ENCODE measurements at regions not wholly inside any gene's neighbourhood (a gene's known extent, or its start where the extent isn't known, plus 50 kb on each side); places are given as distances from the start of the nearest gene placed in this dataset.

DNA sequence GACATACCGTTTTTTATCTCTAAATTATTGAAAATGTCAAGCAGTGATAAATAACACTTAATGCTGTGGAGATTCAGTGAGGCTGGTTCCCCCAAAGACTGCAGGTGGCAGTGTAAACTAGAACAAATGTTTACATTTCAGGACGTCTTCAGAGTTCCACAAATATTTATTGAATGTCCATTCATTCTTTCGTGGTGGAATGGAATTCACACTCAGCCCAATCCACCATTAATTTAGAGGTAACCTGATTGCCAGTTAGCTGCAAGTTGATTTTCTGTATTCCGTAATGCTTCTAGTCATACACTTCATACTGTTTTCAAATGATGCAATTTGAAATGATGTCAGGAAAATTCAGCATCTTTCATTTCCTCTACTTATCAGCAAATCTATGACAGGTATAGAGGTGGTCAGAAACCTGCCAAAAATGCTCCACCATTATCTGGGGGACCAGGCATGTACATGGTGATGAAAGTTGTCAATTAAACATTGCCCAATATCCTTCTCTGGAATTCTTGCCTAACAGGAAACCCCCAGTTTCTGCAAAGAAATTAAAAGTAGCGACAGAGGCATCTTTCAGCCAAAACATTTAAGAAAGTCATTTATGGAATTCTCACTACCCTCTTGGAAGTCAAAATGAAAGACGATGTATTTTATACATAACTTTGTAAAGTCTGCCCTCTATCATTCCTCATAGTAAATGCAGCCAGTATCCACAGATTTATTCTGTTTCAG is 94.3 kb upstream of the BMAL1 start:
- TF ChIP-seq, protein P1, sequence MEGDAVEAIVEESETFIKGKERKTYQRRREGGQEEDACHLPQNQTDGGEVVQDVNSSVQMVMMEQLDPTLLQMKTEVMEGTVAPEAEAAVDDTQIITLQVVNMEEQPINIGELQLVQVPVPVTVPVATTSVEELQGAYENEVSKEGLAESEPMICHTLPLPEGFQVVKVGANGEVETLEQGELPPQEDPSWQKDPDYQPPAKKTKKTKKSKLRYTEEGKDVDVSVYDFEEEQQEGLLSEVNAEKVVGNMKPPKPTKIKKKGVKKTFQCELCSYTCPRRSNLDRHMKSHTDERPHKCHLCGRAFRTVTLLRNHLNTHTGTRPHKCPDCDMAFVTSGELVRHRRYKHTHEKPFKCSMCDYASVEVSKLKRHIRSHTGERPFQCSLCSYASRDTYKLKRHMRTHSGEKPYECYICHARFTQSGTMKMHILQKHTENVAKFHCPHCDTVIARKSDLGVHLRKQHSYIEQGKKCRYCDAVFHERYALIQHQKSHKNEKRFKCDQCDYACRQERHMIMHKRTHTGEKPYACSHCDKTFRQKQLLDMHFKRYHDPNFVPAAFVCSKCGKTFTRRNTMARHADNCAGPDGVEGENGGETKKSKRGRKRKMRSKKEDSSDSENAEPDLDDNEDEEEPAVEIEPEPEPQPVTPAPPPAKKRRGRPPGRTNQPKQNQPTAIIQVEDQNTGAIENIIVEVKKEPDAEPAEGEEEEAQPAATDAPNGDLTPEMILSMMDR (IDR thresholded peaks at IDR 0.05 in 2 of 3, conservative IDR thresholded peaks at IDR 0.05 in 1 of 3; ENCODE audit: insufficient read depth in 2 of 3, low read depth in 1 of 3, low read length in 3 of 3): peak; percentile 34 to 65 (median 46); a peak in 4 of 6 replicates
- TF ChIP-seq TBP (optimal IDR thresholded peaks at IDR 0.05; ENCODE audit: low read depth, low read length) (no peak), CBX5 (IDR thresholded peaks at IDR 0.05; ENCODE audit: borderline replicate concordance, low read depth) (no peak), FOXK2 (conservative IDR thresholded peaks at IDR 0.05 in 1 of 2, IDR thresholded peaks at IDR 0.05 in 1 of 2; ENCODE audit: low read depth in 2 of 2) (no peak), TFE3 (CRISPR knock-in tag; IDR thresholded peaks at IDR 0.05) (no peak), ZNF232 (CRISPR knock-in tag; IDR thresholded peaks at IDR 0.05) (no peak)
